HG03575 (cell line): ENCODE measurements at regions not wholly inside any gene's neighbourhood (a gene's known extent, or its start where the extent isn't known, plus 50 kb on each side); places are given as distances from the start of the nearest gene placed in this dataset.

Experiments used
- ATAC-seq: cut with Tn5 transposase; IDR thresholded peaks from one replicate; pipeline ENCODE4 v1.9.1; 2021; ENCODE audit not compliant: unreplicated experiment, insufficient number of reproducible peaks, low FRiP score; ENCODE audit errors: extremely low read depth

DNA sequence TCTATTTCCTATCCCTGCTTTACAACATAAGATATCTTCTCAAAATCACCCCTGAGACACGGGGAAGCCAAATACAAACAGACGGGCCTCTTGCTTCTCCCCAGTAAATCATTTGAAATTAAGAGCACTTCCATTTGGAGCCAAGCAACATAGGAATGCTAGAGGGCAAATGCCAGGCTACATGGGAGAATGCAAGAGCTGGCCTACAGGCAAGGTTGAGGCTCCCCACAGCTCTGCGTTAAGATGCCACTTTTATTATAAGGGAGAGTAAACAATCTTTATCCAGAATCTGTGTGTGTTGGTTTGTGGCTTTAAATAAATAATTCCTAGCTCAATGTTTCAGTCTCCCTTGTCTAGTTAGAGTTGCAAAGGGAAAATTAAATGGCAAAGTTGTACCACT is 305.1 kb upstream of the KCNH8 start:
- ATAC-seq, result no peak

DNA sequence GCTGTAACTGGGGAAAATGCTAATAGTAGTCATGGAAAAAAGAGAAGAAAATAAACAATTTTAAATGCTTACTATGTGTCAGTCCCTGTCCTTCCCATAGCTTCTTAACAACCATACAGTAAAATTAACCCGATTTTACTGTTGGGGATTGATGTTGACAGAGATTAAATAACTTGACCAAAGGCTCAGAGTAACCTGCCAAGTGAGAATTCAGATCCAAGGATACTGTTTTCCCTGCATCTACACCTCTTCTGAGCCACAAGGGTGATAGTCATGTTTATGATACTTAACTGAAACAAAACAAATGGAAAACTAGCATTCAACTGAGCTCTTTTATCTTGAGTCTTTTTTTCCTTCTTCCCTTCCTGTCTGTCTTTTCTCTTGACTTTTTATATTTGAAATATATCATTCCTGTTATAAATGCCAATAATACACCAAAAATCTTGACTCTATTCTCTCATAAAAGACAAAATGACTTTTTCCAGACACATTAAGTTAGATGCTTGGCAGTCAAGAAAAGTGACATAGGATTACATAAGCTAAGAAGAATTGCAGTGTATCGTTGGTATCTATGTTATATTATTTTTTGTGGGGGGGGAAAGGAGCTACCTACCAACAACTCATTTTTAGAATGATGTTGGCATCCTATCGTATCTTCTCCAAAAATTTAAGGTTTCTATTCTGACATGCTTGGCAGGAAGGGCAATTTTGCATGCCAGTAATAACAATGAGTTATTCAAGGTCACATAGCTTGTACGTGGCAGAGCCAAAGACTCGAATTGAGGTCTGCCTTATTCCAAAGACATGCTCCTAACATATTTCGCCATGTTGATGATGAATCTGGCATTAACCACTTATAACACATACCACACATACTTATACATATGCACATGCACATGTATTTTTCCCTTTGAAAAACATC is 306.6 kb upstream of the KCNH8 start:
- ATAC-seq, result no peak

DNA sequence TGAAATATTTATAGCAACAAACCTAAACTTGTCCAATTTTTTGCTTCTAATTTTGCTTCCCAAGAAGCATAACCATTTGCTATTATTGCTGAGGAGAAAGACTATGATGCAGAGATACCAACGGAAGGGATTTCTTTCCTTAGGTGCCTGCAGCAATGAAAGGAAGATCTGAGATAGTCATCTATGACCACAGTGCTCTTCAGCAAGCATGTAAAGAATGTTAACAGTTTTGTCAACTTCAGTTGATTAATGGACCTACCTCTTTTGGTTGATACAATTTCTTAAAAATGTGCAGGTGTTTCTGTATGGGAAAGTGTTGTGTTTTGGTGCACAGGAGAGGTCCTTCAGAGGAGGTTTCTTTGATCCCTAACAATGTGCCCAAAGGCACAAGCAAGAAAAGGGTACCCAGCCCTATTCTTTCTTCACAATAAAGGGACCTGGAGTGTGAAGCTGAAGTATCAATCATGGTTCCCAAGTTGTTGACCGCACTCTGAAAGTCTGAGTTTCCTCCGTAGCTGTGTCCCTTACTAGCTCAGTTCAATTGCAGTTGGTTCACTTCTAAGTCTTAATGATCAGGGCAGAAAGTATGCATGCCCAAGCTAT is 307.7 kb upstream of the KCNH8 start:
- no peak for ATAC-seq

DNA sequence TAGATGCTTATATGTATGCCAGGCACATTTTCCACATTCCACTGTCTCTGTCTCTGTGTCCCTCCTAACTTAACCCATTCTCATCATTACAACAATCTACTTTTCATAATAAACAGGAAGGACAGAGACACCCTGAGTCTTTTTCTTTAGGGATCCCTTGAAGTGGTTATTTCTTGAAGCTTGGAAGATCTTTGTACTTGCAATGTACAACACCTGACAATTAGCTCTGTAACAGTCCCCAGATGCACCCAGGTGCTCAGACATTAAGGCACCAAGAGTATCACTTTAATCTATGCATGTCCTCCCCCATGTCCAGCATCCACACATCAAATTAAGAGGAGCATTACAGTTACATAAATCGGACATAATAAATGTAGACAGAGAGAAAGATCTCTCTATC is 309.6 kb upstream of the KCNH8 start:
- ATAC-seq, result no peak

DNA sequence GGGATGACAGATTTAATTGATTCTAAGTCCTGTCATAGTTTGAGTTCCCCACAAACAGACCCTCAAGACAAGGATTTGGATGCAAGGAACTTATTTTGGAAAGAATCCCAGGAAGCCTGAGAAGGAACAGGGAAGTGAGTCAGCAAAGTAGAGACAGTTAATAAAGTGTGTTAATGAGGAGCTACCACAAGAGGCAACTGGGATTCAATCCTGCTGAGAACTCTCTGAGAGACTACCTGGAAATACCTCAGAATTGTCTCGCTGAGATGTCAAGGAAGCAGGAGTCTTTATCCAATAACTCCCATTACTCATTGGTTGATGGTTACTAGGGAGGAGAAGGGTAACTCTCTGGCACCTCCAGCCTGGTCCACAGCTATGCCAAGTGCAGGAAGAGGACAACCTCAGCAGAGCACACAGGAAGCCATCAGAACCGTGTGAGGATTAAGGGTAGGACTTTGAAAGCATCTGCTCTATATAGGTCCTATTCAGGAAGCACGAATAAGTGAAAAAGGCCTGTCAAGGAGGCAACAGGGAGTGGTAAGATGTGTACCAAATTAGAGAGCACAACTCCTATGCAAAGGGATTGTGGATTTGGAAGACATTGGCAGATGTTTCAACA is 311.1 kb upstream of the KCNH8 start:
- no peak for ATAC-seq

DNA sequence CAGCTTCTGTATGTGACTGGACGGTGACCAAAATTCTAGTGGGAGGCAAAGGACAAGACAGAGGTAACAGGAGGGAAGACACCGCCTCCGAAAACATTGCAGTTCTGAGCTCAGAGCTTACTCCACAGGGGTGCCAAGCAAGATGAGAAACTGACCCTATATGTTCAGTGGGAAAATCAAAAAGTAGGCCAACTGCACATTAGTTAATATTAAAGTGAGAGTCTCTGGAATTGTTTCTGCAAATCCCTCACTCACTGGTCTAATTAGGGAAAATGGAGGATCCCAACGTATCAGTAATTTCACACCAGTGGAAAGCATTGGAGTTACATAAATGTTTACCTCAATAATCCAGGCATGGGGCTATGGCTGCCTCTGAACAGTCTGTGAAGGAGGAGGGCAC is 313.3 kb upstream of the KCNH8 start:
- no peak for ATAC-seq

DNA sequence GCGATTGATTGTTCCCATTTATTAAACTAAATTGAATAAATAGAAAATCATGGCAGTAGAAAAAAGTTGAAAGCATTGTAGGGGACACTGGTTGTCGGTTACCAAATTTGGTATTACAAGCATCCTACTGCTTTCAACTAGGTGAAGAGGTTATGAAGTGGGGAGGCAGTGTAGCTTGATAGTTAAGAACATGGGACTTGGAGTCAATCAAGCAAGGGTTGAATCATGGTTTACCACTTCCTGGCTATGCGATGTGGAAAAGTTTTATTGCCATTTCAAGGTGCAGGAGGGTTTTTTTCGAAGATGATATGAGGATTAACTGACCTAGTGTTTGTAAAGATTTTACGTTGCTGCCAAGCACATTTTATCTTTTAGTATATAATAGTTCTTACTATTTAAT is 318.2 kb upstream of the KCNH8 start:
- ATAC-seq, result no peak

DNA sequence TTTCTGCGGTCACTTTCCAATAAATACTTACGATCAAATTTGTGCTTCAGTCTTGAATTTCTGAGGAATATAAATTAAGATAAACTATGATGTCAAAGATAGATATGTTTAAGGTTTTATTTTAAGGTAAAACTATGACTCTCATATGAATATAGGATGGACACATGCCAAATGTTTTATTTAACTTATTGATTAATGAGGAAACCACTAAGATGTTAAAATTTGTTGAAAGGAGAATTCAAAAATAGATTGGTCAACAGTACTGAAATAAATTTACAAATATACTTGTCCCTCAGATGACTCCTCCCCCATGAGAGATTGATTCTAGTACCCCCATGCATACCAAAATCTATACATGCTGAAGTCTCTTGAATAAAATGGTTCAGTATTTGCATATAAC is 319.7 kb upstream of the KCNH8 start:
- ATAC-seq, result no peak

DNA sequence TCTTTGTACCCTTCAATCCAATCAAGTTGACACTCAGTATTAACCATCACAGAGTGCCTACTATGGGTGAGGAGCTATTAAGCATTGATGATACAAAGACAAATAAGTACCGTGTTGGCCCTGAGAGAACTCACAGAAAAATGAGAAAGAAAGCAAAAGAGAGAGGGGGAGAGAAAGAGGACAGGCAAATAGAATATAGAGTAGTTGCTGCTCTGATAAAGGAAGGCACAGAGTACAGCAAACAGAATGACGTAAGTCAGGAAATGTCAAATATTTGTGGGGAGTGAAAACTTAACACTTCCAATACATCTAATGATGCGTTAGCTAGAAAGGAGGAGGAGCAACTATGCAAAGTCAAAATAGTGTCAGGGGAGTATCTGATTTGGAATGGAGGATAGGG is 320.6 kb upstream of the KCNH8 start:
- no peak for ATAC-seq

DNA sequence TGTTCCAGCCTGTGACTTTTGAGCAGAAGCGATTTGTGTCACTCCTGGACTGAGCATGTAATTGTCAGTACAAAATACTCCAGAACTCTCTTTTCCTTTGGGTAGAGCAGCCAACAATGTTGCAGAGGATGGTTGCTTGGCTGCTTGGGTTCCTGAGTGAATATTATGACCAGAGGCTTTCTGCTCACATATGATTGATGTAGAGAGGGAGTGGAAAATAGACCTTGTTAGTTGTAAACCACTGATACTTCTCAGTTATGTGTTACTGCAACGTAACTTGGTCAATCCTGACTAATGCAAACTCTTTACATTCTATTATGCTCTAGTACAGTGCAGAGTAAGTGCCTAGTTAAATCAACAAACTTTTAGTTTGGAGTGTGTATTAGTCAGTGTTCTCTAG is 322.6 kb upstream of the KCNH8 start:
- ATAC-seq, result no peak

DNA sequence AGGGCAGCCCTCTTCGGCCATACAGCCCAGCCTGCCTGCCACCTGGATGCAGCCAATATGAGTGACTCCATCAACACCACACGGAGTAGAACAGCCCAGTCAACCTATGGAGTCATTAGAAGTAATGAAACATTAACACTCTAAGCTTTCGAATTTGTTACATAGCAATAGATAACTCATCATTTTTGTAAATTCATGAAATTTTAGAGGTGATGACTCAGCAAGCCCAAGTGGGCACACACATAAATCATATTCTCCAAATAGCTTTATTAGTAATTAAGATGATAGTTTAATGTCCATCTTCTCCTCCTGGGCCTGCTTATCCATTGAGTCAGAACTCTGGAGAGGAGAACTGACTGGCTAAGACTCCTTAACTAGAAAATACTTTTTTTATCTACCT is 335.0 kb upstream of the KCNH8 start:
- no peak for ATAC-seq

DNA sequence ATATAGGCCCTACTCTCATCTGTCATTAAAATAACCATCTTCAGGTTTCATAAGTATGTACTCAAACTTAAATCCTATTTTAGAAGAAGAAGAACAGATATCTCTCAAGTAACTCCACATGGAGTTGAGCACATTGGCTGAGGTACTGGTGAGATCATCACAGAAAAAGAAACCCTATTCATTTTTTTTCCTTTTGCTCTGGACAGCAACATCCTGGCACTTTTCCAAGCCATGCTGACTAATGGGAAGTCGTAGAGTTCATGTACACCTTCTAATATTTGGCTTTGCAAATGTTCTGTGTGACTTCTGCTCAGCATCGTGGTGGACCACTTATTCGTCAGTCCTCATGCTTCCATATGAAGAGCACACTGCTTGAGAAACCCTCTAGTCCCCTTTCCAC is 336.0 kb upstream of the KCNH8 start:
- no peak for ATAC-seq

DNA sequence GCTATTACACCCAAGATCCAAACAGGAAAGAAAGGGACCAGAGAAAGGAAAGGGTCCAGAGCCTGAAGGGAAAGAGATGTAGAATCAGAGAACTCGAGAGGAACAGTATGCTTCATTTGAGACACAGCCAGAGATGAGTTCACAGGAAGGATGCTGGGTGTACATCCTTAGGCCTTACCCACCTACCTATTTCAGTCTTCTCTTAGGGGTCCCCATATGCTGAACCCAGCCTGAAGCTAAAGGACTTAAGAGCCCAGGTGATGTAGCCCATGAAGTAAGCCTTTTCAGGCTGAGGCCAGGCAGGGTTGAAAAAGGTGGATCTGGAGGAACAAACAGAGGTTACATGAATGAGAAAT is 338.0 kb upstream of the KCNH8 start:
- ATAC-seq, result no peak

DNA sequence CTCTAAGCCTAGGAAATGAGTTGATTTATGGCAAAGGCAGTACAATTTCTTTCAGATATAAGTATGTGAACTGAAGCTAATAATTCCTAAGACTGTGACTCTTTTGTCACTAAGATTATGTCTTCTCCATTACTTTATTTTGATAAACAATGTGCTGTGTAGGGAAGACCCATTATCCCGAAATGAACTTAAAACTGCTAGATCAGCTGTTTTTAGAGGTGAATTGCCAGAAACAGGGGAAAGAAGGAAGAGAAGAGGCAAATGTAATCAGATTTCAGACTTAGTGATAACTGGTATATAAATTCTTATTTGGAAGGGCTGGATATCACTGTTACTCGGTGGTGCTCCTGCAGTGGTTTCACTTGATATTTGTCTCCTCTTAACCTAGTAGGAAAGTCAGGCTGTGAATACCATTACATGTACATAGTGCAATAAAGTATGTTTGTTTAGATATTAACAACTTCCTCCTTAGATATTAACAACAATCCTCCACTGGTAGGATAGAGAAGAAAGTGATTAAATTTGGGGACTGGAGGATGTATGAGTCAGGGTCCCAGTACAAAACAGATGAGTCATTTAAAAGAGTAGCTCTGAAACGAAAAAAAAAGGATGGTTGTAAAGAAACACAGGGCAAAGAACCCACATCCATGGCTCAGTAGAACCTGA is 338.5 kb upstream of the KCNH8 start:
- no peak for ATAC-seq

DNA sequence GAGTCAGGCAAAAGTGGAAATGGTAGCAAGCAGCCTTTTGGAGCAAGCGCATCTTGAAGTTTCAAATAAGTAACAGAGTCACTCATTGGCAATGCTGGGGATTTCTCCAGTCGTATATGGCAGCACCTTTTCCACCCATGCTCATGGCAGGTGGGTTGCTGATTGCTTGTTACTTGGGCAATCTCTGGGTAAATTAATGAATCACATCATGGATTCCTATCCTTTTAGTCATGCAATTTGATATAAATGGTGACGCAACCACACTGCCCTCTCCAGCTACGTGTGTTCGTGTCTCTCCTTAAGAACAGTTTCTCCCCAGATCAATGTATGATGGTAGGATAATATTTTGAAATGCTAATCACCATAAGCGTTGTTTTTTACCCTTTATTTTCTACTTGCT is 339.9 kb upstream of the KCNH8 start:
- ATAC-seq, result no peak

DNA sequence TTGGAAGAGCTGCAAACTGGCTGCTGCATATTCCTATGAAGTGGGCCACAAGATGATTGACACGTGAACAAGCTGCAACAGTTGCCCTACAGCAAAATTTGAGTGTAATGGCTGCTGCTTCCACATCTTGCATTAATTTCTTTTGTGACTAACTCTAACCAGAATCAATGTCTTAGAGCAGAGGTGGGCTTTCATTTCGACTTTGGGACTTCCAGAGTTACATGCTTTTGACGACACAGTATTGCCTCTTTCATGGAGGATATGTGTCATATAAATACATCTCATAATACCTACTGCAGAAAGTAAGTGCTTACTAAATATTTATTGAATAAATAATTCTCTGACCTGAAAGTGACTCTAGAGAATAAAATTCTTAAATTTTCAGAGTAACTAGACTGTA is 340.7 kb upstream of the KCNH8 start:
- ATAC-seq, result no peak

DNA sequence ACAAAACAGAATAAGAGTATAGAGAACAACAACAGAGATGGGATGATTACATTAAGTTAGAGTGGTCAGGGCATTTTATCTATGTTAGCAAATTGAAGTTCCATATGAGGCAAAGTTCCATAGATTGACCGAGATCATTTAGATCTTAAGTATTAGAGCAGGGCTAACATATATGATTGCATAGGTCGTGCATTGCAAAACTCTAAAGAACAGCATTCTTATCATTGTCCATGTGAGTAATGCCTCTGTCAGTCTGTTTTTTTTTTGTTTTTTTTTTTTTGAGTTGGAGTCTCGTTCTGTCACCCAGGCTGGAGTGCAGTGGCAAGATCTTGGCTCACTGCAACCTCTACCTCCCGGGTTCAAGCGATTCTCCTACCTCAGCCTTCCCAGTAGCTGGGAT is 341.7 kb upstream of the KCNH8 start:
- no peak for ATAC-seq

DNA sequence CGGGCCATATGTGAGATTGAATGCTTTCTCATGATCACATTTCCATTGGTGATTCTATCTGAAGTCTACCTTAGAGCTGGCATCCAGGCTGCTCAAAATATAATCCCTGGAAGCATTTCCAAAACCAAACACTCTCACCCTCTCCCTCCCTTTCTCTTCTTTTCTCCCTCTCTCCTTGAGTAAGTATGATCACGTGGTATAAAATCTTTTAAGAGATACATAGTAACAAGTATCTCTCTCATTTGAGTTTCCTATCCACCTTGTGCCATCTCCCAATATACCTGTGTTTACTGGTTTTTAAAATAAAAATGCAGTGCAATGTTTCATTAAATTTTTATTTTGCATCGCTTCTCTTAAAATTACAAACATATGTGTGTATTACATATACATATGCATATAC is 350.9 kb upstream of the KCNH8 start:
- ATAC-seq, result no peak

DNA sequence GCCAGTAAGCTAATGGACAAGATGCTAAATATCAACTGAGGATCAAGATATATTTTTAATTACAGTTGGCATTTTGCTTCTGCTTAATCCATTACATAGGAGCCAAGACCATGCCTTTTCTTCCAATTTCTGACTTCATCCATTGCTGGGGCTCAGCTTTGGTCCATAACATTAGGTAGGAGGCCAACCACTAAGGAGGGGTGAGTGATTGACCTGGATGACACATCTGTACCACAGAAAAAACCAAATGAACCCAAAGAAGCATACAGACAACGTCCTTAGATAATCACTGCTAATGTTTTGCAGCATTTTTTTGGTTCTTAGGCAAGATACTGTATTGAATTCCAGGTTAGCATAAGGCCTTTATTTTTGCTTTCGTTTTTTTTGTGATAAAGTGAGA is 353.2 kb upstream of the KCNH8 start:
- ATAC-seq, result no peak

DNA sequence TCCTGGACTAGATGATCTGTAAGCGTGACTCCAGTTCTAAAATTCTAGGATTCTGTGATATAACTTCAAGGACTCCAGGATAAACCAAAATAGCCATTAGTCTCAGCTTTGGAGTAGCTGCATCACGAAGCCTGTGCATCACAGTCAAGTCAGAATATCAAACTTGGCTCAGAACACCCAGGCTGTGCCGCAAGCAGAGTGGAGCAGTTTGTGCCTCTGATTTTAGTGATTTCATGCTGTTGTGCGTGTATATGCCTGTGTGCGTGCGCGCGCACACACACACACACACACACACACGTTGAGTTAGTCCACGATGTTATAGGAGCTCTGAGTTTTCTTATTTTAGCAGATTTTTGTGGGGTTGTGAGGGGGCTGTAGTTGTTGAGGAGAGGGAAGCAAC is 356.6 kb upstream of the KCNH8 start:
- ATAC-seq, result no peak
